Fibroblast of skin of abdomen (primary cell): ENCODE measurements at regions not wholly inside any gene's neighbourhood (a gene's known extent, or its start where the extent isn't known, plus 50 kb on each side); places are given as distances from the start of the nearest gene placed in this dataset.
A peak's percentile ranks its signal among the peaks of the same experiment; 100 is the strongest.
"Not testable (repeated sequence)": the region's sequence is repeated elsewhere in the genome, so short reads cannot be mapped to it uniquely, and the experiment has no call there.

Source experiments
- DNase-seq: peaks from one replicate; pipeline ENCODE4 v3.0.0-alpha.2; 2013

GRCh38 chr2:191476901-191477300 is 201.0 kb upstream of the NABP1 start:
- DNase-seq, result no peak

GRCh38 chr2:191478799-191479679 is 198.9 kb upstream of the NABP1 start:
- DNase-seq, result peak; percentile 54

- DNase-seq, result no peak
Measured at GRCh38 chr2:191479680-191480023, 198.3 kb upstream of the NABP1 start.

- no peak for DNase-seq
Measured at GRCh38 chr2:191481305-191482070, 196.4 kb upstream of the NABP1 start.

GRCh38 chr2:191483117-191483516 is 194.8 kb upstream of the NABP1 start:
- no peak for DNase-seq

DNA sequence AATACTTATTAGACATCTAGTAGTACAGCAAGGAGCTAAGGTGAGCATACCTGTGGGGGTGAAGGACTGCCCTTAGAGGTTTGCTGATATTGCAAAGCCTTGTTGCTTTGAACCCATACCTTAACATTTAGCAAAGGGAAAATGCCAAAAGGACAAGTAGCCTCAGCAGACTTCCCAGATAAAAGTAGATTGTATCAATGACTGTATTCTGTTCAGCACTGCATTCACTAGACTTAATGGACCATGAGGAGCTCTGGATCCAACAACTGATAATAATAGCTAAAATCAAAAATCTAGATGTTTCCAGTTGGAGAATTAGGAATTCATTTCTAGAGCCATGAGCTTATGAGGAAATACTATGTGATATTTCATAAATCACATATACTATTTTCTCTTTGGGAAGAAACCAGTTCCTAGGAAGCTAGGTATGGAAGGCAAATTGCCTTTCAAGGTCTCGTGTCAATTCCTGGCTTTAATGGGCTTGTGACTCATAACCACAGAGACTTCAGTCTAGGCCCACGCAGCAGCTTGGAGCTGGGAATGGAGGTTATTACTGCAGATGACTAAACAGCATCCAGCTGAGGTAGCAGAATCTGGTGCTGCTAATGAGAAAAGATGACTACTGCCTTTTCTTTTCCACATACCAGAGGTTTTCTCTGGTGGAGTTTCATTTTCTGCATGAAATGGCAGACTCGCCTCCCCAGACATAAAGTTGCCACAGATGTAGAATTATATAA is 191.2 kb upstream of the NABP1 start:
- peak; percentile 99 for DNase-seq

- peak; percentile 38 for DNase-seq
Measured at GRCh38 chr2:191488135-191488534, 189.8 kb upstream of the NABP1 start.

- DNase-seq, result no peak
Measured at GRCh38 chr2:191489177-191489576, 188.8 kb upstream of the NABP1 start.

GRCh38 chr2:191496838-191497237 is 181.1 kb upstream of the NABP1 start:
- no peak for DNase-seq

DNA sequence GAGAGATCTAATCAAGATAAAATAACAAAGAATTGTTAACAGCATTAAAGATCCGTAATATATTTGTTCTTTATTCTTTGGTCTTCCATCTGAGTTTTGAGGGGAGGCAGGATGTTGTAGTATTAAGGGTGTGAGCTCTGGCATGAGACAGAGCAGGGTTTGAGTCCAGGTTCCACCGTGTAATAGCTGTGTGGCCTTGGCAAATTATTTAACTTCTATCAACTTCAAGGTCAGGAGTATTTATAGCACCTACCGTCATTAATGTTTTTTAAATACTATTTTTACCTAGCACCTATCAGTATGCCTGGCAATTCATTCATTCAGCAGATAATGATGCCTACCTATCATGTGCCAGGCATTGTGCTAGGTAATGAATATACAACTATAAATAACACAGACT is 180.1 kb upstream of the NABP1 start:
- DNase-seq, result no peak

GRCh38 chr2:191499050-191499449 is 178.9 kb upstream of the NABP1 start:
- no peak for DNase-seq

- DNase-seq, result peak; percentile 93
Measured at GRCh38 chr2:191499874-191500565, 177.9 kb upstream of the NABP1 start.

DNA sequence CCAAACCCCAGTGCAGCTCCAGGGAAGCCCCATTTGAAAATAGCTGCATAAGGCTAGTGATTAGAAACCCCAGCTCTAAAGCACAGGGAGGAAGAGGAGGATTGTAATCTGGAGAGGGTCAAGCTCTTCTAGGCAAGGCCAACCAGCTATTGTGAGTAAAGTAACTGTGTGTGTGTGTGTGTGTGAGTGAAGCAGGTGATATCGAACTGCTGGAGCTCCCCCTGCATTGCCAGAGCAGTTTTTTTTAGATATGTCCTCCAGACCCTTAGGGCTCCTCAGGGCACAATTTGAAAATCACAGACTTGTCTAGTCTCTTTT is 177.4 kb upstream of the NABP1 start:
- DNase-seq, result no peak

- DNase-seq, result peak; percentile 59
Measured at GRCh38 chr2:191500884-191501560, 176.9 kb upstream of the NABP1 start.

GRCh38 chr2:191501561-191502168 is 176.3 kb upstream of the NABP1 start:
- DNase-seq, result peak; percentile 65

DNA sequence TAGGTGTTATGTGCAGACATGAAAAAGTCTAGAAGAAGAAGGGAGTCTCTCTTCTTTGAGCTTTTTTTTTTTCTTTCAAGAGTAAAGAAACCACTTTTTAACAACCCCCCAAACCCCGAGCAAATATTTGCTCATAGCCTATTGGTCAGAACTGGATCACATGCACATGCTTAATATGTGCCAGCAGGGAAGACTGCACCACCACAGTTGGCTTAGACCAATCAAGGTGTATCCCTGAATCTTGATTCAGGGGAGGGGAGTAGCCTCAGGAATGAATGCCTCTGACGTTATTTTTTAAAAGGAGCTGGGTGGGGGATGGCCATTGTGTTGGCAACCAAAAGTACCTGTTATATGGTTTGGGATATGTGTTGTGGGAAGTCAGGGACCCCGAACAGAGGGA is 171.4 kb upstream of the NABP1 start:
- DNase-seq, result no peak

- not testable (repeated sequence) for DNase-seq
Measured at GRCh38 chr2:191507252-191507853, 170.6 kb upstream of the NABP1 start.

GRCh38 chr2:191508738-191509137 is 169.2 kb upstream of the NABP1 start:
- no peak for DNase-seq

- no peak for DNase-seq
Measured at GRCh38 chr2:191512216-191512835, 165.6 kb upstream of the NABP1 start.

DNA sequence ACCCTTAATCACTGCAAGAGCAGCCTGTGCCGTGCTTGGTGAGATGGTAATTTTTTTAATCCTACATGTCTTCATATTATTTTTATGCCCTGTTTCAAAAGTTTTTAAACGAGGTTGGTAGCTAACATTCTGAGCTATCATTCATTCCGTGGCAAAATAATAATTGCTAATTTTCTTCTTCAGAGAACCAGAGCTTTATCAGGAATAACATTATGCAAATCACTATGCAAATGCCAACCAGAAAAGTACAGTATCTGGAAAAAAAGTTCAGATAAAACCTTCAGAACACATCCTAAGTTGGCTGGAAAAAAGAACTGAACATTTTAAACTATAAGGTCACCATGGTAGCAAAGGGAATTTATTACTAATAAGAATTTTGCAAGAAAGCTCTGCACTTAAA is 165.1 kb upstream of the NABP1 start:
- no peak for DNase-seq

DNA sequence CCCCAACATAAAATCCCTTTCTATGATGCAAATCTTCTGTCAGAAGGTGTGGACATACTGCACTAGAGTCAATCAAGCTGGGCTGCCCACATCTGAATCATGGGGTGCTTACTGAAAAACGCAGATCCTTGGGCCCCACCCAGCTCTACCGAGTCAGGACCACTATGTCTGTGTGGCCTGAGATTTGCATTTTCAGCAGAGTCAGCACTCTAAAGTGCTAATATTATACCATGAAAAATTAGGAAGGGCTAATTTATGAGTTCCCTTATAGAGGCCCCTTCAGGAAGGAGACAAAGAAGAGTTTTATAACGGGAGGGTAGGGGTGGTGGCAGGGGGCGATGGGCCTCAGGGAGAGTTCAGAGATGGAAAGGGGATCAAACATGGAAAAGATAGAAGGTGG is 163.3 kb upstream of the NABP1 start:
- no peak for DNase-seq
